K562 (cell line): ENCODE measurements at regions not wholly inside any gene's neighbourhood (a gene's known extent, or its start where the extent isn't known, plus 50 kb on each side); places are given as distances from the start of the nearest gene placed in this dataset.
"Not testable (repeated sequence)": the region's sequence is repeated elsewhere in the genome, so short reads cannot be mapped to it uniquely, and the experiment has no call there.

Experiments
- ATF1 ChIP-seq, 2 experiments: fragments of 450-650 bp in 1 of 2; IDR thresholded peaks; 2 replicates each; pipeline ENCODE4 v1.6.1; 2016; ENCODE audit warnings: missing compliant biosample characterization in 1 of 2, missing genetic modification characterization in 1 of 2
- CBFA2T3 ChIP-seq: fragments of 450-650 bp; IDR thresholded peaks from 2 replicates; pipeline ENCODE4 v1.6.1; 2017
- DPF2 ChIP-seq: fragments of 450-650 bp; IDR thresholded peaks from 2 replicates; pipeline ENCODE4 v1.6.1; 2016
- ELF4 ChIP-seq: fragments of 450-650 bp; formaldehyde crosslinking; IDR thresholded peaks from 2 replicates; pipeline ENCODE4 v1.4.0; 2022; ENCODE audit warnings: missing genetic modification characterization
- ESRRA ChIP-seq: fragments of 450-650 bp; IDR thresholded peaks from 2 replicates; pipeline ENCODE4 v1.6.1; 2014; ENCODE audit warnings: low read depth, mild to moderate bottlenecking, moderate library complexity, borderline replicate concordance
- FOXJ2 ChIP-seq: fragments of 200-800 bp; sonication (Bioruptor generic); IDR thresholded peaks from 2 replicates; pipeline ENCODE4 v1.6.1; 2016; ENCODE audit warnings: missing genetic modification characterization, missing compliant biosample characterization
- FOXM1 ChIP-seq, 2 experiments: fragments of 450-650 bp in 1 of 2; sonication (generic) in 1 of 2; formaldehyde crosslinking in 1 of 2; IDR thresholded peaks; 2 replicates each; pipeline versions ENCODE4 v1.6.1 to v1.9.0; 2017 to 2022; ENCODE audit warnings: low read depth in 2 of 2, mild to moderate bottlenecking in 2 of 2, missing genetic modification reagents in 1 of 2, moderate library complexity in 1 of 2
- HMBOX1 ChIP-seq: sonication (generic); IDR thresholded peaks from 2 replicates; pipeline ENCODE4 v1.6.1; 2016
- MAFK ChIP-seq: IDR thresholded peaks from 2 replicates; pipeline ENCODE4 v1.6.1; 2011; ENCODE audit warnings: low read length, improper control_type of control experiment
- NR4A1 ChIP-seq, 2 experiments: fragments of 250-450 bp in 1 of 2; fragments of 450-650 bp in 1 of 2; sonication (Bioruptor Pico) in 1 of 2; IDR thresholded peaks; 2 replicates each; pipeline versions ENCODE4 v1.4.0 to v1.6.1; 2016 to 2020; ENCODE audit warnings: mild to moderate bottlenecking in 2 of 2, missing compliant biosample characterization in 1 of 2, missing genetic modification characterization in 1 of 2, moderate library complexity in 1 of 2
- NRF1 ChIP-seq, 2 experiments: fragments of 450-650 bp; IDR thresholded peaks in 1 of 2; conservative IDR thresholded peaks in 1 of 2; 2 replicates each; pipeline ENCODE4 v1.6.1; 2014; ENCODE audit warnings: mild to moderate bottlenecking in 2 of 2
- PYGO2 ChIP-seq: fragments of 450-650 bp; IDR thresholded peaks from 2 replicates; pipeline ENCODE4 v1.6.1; 2016; ENCODE audit warnings: mild to moderate bottlenecking, missing genetic modification characterization, moderate library complexity, missing compliant biosample characterization
- RFX1 ChIP-seq: fragments of 450-650 bp; IDR thresholded peaks from 2 replicates; pipeline ENCODE4 v1.6.1; 2016; ENCODE audit warnings: mild to moderate bottlenecking, moderate library complexity
- ZBTB2 ChIP-seq: fragments of 450-650 bp; IDR thresholded peaks from 2 replicates; pipeline ENCODE4 v1.6.1; 2016; ENCODE audit warnings: antibody characterized with exemption
- TF ChIP-seq, protein P1 (sequence below), 2 experiments: fragments of 450-650 bp; conservative IDR thresholded peaks; 2 replicates each; pipeline ENCODE4 v1.6.1; 2017; ENCODE audit warnings: mild to moderate bottlenecking in 2 of 2, moderate library complexity in 2 of 2

GRCh38 chr20:29031262-29031982 lies 2226.0 kb upstream of the DEFB115 start (continued):
- TF ChIP-seq MAFK (peak; percentile 57; the same call in 1 of the 2 replicates), HMBOX1 (peak; percentile 97), FOXM1 (IDR thresholded peaks at IDR 0.05; ENCODE audit: low read depth) (peak; percentile 92), NRF1 (conservative IDR thresholded peaks at IDR 0.05 in 1 of 2, IDR thresholded peaks at IDR 0.05 in 1 of 2) (peak; percentile 31 to 51; a peak in 2 of 4 replicates), ZBTB2 (peak; percentile 81), FOXJ2 (tag) (peak; percentile 50; the same call in 1 of the 2 replicates), PYGO2 (peak; percentile 48; the same call in 1 of the 2 replicates), RFX1 (peak; percentile 75), DPF2 (peak; percentile 93), CBFA2T3 (peak; percentile 97), ESRRA (peak; percentile 22; the same call in 1 of the 2 replicates), ELF4 (peak; percentile 76; the same call in 1 of the 2 replicates), NR4A1 (tag; IDR thresholded peaks at IDR 0.05) (peak; percentile 74), ATF1 (tag; IDR thresholded peaks at IDR 0.05) (peak; percentile 47)
- TF ChIP-seq FOXM1 (CRISPR knock-in tag; IDR thresholded peaks at IDR 0.05; ENCODE audit: low read depth); NR4A1 (CRISPR knock-in tag; IDR thresholded peaks at IDR 0.05); ATF1 (CRISPR knock-in tag; IDR thresholded peaks at IDR 0.05): not testable (repeated sequence)
- TF ChIP-seq, protein P1, sequence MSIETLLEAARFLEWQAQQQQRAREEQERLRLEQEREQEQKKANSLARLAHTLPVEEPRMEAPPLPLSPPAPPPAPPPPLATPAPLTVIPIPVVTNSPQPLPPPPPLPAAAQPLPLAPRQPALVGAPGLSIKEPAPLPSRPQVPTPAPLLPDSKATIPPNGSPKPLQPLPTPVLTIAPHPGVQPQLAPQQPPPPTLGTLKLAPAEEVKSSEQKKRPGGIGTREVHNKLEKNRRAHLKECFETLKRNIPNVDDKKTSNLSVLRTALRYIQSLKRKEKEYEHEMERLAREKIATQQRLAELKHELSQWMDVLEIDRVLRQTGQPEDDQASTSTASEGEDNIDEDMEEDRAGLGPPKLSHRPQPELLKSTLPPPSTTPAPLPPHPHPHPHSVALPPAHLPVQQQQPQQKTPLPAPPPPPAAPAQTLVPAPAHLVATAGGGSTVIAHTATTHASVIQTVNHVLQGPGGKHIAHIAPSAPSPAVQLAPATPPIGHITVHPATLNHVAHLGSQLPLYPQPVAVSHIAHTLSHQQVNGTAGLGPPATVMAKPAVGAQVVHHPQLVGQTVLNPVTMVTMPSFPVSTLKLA (conservative IDR thresholded peaks at IDR 0.05), result peak in 1 of 2 experiments; percentile 48; a peak in 2 of 4 replicates
